Limb (tissue), 2 donors: ENCODE measurements at regions not wholly inside any gene's neighbourhood (a gene's known extent, or its start where the extent isn't known, plus 50 kb on each side); places are given as distances from the start of the nearest gene placed in this dataset.
A peak's percentile ranks its signal among the peaks of the same experiment; 100 is the strongest.
"Not testable (repeated sequence)": the region's sequence is repeated elsewhere in the genome, so short reads cannot be mapped to it uniquely, and the experiment has no call there.

Experiments used
- DNase-seq, 2 donors: peaks; one replicate each; pipeline ENCODE4 v3.0.0-alpha.2; 2016; ENCODE audit errors: extremely low spot score in 2 of 2

DNA sequence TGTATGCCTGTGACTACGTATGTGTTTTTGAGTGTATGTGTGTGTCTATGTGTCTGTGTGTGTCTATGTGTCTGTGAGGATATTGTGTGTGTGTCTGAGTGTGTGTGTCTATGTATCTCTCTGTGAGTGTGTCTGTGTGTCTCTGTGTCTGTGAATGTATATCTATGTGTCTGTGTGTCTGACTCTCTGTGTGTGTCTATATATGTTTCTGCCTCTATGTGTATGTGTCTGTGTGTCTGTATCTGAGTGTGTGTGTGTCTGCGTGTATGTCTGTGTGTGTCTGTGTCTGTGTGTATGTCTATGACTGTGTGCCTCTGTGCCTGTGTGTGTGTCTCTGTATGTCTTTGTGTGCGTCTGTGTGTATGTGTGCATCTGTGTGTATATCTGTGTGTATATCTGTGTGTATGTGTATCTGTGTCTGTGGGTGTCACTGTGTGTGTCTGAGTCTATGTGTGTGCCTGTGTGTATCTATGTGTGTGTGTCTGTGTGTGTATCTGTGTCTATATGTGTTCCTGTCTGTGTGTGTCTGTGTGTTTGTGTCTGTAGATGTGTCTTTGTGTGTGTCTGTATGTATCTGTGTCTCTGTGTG is 172.7 kb downstream of the MYCN start:
- no peak for DNase-seq

DNA sequence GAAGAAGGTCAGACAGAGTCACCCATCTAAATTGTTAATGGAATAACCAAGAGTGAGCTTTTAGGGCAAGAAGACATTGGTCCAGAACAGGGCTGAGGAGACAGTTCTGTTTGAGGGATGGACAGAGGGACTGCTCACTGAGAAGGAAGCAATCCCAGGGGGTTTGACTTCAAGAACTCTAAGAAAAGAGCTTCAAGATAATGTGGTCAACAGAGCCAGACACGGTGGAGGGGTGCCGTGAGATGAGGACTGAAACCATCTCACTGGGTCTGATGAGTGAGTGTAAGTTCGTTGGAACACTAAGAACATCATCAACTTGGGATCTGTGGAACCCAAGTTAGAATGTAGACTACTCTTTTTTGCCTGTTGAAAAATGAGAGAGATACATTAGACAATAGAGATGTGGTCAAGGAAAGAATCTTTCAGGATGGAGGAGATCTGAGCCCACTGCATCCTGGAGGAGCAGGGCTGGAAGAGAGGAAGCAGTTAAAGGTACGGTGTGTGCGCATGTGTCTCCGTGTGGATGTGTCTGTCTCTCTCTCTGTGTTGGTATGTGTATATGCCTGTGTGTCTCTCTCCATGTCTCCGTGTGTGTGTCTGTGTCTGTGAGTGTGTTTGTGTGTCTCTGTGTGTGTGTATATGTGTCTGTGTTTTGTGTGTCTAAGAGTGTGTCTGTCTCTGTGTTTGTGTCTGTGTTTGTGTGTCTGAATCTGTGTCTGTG is 172.1 kb downstream of the MYCN start:
- no peak for DNase-seq

DNA sequence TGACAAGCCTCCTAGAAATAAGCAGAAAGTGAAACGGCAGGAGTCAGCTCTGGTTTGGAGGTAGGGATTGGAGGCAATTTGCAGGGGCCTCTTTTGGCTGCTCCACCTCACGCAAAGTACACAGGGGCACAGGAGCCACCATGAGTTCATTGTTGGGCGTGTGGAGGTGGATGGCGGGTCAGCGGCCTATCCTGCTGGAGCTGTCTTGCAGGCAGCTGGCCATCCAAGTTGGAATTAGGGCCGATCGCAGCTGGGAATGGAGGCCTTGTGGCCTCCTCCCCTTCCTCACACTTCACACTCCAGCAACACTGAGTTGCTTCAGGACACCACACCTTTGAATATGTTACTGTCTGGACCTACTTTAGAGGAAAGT is 171.5 kb downstream of the MYCN start:
- DNase-seq: no peak

DNA sequence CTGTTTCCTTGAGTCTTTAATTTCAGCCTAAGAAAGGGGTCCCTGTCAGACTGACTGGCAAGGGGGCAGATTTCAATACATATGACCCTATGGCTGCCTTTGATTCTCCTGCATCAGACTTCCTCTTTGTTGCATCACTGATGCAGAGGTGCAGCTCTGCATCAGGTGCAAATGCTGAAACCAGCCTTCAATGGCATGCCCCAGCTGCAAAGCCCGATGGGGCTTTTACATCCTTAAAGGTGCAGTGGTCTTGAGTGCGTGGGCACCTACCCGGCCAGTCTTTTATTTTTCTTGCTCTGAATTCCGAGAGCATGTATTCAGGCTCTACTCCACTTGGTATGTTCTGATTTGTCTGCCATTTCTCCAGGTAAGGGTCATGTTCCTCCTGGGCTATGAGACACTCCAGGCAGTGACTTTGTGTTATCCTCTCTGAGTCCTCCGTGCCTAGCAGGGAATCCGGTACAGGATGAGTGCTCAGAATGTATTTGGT is 169.5 kb downstream of the MYCN start:
- DNase-seq: no peak

DNA sequence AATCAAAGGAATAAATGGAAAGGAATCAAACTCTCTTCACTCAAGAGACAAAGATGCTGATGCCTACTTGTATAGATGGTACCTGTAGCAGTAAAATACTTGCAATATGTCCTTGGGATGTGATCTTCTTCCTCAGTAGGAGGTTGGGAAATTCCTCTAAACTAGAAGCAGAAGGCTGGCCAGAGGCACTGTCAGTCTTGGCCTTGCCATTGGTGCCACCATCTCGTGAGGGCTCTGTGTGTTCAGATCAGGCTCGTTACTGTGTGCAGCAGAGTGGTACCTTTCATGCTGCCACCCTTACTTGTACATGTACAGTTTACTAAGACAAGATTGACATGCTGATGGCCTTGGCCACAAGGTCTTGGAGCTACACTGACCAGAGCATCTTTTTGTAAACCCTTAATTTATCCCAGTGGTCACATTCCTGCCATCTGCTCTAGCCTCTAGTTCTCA is 169.0 kb downstream of the MYCN start:
- no peak for DNase-seq

DNA sequence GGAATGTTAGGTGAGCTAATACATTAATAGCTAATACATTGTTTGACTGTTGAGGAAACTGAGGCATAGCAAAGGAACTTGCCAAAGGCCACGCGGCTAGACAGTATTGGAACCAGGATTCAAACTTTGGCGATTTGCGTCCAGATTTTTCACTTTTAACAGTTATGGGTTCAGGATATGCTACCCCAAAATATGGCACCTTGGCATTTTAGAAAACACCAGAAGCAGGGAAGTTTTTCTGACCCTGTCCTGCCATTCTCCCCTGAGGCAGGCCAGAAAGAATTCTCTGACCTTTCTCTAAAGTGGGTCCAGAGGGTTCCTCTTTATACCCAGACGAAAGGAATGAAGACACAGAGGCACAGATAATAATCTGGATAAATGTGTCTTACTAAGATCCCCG is 166.9 kb downstream of the MYCN start:
- DNase-seq: no peak

DNA sequence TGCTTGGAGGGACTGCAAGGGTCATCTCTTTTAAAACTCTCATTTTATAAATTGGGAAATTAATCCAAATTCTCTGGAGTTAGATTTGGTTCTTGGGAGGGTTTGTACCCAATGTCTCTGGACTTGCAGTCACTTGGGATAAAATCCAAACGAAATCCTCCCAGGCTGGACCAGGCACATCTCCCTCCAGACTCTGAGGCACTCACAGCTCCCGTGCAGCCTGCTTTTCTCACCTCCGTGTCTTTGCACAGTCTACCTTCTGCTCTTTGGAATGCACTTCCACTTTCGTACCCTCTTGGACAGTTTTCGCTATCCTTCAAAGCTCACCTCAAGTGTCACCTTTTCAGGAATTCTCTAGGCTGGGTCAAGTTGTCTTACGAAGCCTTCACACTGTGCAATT is 166.3 kb downstream of the MYCN start:
- no peak for DNase-seq

DNA sequence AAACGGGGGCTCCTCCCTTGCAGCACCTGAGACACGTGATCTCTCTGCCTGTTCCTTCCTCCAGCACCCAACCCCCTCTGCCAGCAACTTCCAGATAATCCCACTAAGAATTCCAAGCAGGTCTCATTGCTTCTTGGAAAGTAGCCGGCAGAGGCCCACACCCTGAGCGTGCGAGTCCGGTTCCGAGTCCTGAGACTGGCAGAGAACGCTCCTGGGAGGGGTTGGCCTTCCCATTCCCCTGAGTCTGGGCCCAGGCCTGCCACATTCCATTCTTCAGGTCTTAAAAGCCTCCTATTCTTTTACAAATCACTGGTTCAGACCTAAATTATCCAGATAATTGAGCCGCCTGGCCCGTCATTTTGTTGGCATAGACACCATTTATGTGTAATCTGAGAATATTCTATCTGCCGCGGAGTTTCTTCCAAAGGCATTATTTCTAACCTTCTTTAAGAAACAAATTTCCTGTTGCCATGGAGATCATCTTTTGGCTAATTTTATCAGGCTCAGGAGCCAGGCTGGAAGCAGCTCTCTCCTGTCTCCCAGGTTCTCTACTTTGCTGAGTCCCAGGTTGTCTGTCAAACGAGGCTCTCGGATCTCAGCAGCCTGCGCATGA is 165.4 kb downstream of the MYCN start:
- DNase-seq: peak in 1 of 2 donors; percentile 60

DNA sequence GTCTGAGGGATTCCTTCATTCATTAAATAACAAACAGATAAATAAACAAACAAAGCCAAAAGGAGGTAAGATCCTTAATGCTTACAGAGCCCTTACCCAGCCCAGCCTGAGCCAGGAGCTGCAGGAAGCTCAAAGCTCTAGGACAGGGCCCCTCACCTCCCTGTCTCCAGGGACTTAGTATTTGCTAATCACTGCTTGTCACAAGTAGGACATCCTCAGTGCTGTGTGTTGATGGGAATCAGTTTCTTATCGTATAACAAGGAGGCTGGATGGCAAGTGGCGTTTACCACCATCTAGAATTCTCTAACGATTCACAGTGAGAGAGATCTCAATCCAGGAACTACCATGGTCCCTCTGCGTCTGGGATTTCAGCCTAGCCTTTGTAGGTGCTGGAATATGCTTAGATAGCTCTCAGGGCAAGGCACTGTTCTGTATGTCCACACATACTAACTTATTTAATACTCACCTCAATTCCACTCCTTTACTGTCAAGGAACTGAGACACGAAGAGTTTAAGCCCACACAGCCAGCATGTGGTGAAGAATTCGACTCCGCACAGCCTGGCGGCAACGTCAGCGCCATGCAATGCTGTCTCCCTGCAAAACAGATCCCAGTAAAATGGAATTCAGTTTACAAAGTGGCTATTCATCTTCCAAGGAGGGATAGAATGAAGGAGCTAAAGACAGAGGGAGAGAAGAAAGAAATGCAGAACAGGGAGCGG is 164.8 kb downstream of the MYCN start:
- no peak for DNase-seq

DNA sequence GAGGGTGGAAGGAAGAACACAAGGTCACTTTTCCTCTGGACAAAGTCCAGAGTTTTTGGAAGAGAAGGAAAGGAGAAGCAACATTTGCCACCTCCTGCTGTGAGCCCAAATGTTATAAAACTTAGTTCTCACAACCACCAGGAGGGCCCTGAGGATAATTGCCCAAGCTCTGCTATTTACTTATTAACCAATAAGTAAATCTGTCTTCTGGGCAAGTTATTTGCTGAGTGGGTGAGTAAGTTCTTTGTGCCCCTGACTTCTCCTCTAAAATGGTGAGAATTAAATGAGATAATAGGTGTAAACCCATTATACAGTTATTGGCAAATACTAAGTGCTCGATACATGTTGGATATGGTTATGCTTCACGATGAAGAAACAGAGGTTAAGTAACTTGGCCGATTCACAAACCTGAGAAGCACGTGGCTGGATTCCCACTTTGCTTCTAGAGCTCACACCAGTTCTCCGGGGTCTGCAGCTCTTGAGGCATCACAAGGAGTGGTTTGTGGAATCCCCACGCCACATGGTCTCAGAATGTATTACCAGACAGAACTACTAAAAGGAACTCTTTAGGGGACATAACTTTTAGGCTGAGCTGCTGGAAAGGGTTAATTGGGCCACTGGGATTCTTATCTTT is 164.1 kb downstream of the MYCN start:
- DNase-seq: no peak

DNA sequence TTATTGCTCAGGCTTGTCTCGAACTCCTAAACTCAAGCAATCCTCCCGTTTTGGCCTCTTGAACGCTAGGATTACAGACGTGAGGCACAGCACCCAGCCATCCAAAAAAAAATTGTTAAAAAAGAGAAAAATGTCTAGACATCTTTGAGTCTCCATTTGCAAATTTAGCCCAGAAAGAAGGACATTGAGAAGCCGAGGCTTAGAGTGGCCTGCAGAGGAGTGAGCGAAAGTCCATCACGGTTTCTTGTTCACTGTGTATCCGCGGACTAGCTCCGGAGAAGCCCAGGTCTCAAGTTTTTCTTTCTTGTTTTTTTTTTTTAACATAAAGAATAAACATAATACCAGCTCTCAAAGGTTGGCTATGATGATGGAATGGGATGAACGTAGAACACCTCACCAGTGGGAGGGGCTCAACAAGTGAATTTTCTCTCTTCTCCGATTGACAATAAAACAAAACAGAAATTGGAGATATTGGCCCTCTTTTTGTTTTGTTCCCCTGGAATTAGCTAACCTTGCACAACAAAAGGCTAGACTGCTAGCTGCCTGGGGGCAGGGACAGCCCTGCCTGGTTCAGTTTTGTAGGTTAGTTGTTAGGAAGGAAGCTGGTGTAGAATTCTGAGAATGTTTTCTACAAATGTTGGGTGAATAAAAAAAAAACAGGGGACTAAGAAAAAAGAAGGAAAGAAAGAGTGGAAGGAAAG is 163.4 kb downstream of the MYCN start:
- DNase-seq: no peak

DNA sequence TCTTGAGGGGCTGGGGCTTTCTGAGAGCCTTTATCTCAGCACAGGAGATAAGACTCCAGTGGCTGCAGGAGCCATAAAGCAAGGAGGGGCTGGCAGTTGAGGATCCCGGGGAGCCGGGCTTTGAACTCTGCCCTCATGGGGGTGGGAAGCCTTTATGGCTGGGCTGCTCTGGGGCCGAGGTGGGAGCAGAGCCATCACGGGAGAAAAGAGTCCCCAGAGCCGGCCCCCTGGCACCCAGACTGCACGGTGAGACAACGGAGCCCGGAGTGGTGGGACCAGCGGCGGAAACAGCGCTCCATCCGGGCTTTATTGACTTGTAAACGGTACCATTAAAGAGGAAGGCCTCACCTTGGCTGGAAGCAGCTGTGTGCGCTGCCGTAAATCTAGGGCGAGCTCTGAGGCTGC is 162.6 kb downstream of the MYCN start:
- DNase-seq: no peak

DNA sequence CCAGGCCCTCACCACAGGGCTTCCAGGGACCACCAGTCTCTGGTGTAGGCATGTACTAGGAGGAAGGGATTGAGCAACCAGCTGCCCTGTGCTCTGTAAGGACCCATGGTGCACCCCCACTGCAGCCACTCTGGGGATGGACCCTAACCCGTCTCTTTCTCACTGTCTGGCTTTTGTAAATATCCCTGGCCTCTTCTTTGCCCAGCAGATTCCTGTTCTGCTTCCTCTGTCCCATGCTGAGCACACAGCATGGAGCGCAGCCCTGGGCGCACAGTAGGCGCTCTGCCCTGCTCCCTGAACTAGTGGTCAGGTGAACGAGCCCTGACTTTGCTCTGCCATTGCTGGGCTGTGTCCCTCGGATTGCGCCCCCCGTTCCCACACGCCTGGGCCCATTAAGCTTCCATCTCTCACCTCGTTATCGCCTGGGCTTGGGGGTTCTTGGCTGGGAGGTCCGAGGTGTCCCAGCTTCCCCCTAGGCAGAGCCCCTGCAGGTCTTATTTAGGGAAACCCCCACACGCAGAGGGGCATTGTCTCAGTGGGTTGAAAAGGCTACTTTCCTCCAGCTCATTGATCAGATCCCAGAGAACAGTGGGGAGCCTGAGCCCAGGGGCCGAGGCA is 162.1 kb downstream of the MYCN start:
- DNase-seq: no peak

DNA sequence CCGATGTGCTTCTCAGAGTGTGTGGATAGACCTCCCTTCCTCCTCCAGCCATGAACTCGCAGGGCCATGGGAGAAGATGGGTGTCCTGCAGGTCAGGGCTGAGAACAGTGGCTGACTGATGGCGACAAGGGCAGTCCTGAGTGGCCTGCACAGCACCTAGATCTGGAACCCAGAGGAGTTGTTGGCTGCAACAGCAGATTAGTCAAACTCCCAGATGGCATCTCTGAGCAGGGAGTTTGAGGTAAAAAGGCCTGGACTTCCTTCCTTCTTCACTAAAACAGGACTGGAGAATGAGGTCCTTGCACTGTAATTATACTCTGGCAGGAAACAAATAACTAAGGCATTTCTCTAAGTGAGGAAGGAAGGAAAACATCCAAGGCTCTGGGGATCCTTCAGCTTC is 160.8 kb downstream of the MYCN start:
- DNase-seq: no peak

DNA sequence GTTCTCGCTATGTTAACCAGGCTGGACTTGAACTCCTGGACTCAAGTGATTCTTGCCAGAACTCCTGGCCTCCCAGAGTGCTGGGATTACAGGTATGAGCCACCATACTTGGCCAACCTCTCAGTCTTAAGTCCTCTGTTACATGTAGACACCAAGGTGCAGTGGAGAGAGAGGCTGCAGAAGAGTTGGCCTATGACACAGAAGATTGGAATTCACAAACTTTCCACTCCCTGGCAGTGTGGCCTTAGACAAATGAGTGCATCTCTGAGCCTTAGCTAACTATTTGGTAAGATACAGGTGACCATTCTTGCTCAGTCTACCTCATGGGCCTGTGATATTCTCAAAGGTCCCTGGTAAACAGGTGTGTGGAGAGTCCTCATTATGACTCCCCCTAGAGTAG is 159.7 kb downstream of the MYCN start:
- DNase-seq: no peak

DNA sequence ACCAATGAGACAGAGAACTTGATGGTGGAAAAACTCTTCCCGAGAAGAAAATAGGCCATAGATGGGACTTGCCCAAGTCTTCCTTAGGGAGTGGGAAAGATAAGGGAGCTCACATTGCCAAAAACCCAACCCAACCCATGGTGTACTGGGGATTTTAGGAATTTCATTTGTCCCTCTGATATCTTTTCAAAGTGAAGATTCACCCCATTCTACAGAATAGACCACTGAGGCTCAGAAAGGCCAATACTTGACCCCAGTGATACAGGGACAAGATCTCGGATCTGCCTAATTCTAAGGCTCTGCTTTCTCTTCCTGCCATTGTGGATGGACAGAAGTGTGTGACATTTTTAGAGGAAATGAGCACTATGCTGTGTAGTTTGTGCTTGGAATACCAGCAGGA is 159.0 kb downstream of the MYCN start:
- DNase-seq: no peak

DNA sequence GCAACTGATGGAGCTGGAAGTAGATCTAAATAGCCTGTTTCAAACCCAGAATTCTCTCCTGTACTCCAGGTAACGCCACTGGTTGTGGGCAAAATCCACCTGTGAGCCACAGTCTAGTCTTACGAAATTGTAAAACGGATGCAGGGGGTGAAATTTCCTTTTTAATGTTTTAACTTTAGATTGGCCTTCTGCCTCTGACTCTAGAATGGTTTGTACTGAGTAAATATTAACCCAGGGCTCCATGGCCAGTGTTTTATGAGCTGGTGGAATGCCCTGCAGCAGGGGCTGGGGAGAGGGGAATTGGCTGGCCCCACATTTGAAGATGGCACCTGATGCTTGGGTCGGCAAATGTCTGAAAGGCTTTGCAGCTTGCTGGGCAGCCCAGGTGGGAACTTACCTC is 156.6 kb downstream of the MYCN start:
- DNase-seq: no peak

DNA sequence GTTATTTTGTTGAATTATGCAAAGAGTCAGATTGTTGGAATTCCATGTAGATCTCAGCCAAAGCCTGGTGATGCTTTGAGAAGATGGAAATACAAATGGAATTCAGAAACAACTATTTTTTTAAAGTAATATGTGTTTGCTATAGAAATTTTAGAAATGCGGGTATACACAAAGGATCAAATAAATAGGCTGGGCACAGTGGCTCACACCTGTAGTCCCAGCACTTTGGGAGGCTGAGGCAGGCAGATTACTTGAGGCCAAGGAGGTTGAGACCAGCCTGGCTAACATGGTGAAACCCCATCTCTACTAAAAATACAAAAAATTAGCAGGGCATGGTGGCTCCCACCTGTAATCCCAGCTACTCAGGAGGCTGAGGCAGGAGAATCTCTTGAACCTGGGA is 155.1 kb downstream of the MYCN start:
- not testable (repeated sequence) for DNase-seq

DNA sequence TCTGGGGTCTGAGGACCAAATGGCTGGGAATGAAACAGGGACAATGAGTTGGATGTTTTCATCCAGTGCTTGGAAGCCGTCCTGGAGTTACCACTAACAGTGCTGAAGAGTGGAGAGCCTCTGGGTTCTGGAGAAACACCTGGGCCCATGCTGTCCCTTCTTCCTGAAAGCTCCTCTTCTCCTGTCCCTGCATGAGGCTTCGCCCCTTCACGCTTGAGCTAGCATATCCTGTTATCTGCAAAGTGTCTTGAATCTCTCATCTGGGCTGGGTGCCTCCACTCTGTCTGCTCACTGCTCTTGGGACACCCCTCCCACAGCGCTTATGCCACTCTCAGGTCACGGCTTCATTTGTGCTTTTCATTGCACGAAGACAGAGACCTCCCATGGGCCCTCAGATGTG is 154.5 kb downstream of the MYCN start:
- DNase-seq: no peak

DNA sequence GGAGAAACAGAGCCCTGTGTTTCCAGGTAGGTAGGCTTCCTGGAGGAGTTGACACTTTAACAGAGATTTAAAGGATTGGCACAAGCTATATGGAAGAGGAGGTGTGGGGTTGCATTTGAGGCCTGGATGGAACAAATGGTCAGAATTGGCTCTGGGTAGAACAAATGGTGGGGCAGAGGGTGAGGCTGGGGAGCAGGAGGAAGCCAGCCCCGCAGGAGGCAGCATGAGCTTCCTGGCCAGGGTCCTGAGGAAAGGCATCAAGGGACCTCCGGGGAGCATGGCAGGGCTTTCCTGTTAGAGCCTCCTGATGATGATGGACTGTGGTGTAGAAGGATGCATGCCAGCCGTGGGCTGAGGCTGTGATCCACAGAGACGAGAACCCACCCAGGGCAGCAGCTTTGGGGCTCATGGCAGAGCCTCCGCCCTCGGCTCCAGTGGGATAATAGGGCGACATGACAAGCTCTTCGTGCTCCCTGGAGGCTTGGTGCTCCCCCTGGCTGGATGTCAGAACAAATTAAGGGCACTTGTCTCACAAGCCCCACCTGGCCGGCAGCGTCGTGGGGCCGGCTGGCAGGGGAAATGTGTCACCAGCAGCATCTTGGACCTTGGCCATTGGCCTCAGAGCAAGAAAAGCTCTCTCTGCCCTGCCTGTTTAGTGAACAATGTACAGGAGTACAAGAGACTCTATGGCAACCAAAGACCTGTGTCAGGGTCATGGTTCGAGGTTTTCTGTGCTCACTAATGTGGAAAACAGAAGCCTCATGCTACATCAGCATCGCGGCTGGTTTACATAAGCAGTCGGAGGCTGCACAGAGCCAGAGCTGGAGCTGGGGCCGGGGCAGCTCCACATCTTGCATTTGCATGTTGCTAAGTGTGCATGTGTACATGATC is 153.5 kb downstream of the MYCN start:
- DNase-seq: no peak
